NCI-H1092 (cell line): ENCODE measurements at regions not wholly inside any gene's neighbourhood (a gene's known extent, or its start where the extent isn't known, plus 50 kb on each side); places are given as distances from the start of the nearest gene placed in this dataset.

Experiments
- DNase-seq: peaks from one replicate; lab custom pipeline; 2025; lab: John Stamatoyannopoulos, UW

- DNase-seq, result no peak
Measured at GRCh38 chr14:61625165-61625564, 70.1 kb upstream of the HIF1A start.

DNA sequence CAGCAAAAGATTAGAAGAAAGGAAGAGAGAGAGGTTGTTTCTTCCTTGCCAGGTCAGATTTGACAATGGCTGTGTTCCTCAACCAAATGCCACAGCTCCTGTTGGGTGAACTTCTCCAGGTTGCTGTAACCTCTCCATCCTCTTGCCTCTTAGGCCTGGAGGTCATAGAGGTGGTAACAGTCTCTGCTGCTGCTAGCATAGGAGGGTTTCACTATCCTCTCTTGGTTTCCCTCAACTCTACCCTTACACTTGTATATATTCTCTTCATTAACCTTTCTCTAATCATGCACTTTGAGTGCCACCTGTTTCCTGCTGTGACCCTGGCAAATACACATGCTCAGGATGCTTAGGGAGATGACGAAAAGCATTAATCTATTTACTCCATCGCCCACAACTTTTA lies 67.7 kb upstream of the HIF1A start:
- DNase-seq, result no peak

- DNase-seq, result no peak
Measured at GRCh38 chr14:61628016-61628725, 67.1 kb upstream of the HIF1A start.

DNA sequence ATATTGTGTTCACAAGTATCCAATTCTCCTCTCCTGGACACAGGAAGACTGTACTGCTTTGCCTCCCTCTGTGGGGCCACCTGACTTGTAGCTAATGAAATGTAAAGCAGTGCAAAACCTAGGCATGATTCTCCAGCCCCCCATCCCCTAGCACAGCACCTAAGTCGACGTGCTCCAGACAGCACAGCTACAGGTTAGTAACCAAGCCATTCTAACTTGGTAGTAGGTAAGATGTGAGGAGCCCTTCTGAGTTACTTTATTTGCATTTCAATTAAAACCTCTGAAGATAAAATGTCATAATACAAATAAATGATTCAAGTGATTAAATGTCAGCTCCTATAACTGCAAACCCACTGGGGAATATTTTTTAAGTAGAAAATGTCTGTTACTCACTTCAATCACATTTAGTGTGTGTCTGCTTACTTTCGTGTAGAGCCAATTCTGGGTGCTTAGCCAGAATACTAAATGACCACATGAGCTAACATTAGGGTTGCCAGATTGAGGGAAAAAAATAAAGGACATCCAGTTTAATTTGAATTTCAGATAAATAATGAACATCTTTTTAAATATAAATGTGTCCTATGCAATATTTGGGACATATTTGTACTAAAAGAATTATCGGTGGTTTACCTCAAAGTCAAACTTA lies 64.8 kb upstream of the HIF1A start:
- DNase-seq, result no peak

DNA sequence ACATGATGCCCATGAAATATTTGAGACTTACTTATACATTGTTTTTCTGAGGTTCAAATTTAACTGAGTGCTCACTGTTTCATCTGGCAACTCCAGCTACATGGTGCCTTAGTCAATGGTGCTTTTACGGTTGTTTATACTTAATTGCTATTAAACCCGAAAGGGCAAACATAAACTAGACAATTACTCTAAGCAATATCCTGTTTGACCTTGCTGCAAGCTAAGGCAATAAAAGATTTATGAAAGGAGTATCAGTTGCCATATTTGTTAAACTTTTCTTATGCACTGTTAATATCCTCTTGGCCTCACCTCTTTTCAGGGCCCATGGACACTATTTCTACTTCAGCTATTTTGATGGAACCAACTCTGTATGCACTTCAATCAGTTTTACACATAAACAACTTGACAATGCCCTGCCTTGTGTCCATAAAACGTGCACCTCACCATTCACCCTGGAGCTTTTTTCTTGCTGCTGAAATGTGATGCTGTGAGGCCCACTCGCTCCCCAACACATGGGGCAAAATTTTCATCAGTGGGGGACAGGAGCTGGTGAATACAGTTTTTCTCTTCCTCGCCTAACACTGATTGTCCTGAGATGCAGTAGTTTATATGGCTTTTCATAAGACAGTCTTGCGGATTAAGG lies 64.1 kb upstream of the HIF1A start:
- DNase-seq, result no peak

DNA sequence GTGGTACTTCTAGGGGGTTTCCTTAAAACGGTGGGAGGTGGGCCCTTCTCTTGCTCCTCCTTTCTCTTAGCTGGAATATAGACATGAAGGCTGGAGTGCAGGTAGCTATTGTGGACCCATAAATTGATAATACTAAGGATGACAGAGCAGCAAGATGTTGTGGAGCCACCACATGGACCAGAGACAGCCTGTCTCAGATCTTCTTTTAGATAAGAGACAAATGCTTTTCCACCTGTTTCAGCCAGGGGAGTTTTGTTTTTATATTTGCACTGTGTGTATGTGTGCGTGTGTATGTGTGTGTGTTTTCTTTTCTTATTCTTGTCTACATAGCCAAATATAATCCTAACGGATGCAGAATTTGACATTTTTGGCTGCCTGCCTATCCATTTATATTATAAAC lies 62.9 kb upstream of the HIF1A start:
- no peak for DNase-seq

GRCh38 chr14:61632807-61633206 lies 62.5 kb upstream of the HIF1A start:
- no peak for DNase-seq

GRCh38 chr14:61636291-61636690 lies 59.0 kb upstream of the HIF1A start:
- DNase-seq, result no peak

- DNase-seq, result no peak
Measured at GRCh38 chr14:61636779-61637178, 58.5 kb upstream of the HIF1A start.

GRCh38 chr14:61638595-61639387 lies 56.5 kb upstream of the HIF1A start:
- DNase-seq, result no peak

- peak; percentile 32 for DNase-seq
Measured at GRCh38 chr14:61640158-61641136, 54.9 kb upstream of the HIF1A start.

DNA sequence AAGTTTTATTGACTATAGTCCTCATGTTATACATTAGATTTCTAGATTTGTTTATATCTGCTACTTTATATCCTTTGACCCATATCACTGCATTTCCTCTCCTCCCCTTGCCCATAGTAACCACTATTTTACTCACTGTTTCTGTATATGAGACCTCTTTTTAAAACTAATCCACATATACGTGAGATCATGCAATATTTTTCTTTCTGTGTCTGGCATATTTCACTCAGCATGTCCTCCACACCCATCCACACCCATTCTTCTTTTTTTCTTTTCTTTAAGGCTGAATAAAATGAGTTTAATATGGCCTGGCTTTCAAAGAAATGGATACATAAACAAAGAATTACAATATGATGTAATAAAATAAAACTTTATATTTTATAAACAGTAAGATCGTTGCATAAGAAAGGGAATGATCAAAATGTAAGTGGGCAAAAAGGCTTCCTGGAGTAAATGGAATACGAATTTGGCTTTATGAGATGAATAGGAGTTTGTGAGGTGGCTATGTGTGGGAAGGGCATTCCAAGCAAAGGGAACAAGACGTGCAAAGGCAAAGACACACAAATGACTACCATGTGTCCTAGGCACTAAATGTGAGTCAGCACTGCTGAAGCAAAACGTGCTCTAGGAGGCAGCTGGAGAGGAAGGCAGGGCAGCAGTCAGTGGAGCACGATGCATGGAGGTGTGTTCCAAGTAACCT lies 53.2 kb upstream of the HIF1A start:
- DNase-seq, result no peak

DNA sequence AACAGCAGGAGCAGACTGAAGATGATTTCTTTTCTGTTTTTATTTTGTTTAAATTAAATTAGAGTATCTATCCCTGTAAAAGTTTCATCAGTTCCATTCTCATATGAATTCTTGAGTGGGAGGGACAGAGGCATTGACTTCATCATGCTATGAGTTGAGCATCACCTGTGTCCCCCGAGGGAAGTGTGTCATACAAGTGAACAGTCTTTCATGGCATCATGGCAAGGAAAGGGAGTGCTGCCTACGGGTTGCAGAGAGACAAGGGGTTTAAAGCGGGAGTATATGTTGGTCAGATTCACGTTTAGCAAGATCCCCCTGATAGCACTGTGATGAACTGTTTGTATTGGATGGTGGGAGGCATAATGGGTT lies 52.7 kb upstream of the HIF1A start:
- DNase-seq, result no peak

- no peak for DNase-seq
Measured at GRCh38 chr14:61643555-61643954, 51.8 kb upstream of the HIF1A start.

DNA sequence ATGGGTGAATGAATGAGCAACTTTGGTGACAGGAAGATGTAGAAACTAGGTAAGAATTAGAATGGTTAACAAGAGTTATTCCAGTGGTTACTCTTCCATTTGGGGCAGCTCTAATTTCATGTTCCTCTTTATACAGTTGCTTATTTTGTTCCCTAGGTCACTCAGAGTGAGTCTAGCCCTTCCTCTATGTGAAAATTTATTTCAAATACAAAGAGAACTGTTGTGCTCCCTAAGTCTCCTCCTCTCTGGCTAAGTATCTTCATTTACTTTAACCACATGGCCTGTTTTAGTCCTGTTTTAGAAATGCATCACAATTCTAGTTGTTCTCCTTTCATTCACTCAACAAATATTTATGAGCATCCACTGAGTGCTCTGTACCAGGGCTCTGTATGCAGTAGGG lies 51.1 kb upstream of the HIF1A start:
- DNase-seq, result no peak

DNA sequence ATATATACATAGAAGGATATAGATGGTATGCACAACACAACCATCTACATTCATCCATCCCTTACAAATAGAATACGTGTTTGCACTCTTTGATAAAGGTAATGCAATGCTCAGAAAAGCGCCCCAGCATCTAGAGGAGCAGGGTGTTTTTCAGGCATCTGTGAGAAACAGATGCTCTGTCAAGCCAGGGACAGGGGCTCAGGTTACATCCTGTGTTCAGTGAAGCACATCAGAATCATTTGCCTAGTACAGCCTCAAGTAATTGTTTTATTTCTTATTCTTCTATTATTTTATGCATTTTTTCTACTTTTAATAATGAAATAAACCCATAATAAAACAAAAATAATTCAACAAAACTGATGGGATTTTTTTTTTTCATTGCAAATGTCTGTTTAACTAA lies 50.5 kb upstream of the HIF1A start:
- peak; percentile 31 for DNase-seq

DNA sequence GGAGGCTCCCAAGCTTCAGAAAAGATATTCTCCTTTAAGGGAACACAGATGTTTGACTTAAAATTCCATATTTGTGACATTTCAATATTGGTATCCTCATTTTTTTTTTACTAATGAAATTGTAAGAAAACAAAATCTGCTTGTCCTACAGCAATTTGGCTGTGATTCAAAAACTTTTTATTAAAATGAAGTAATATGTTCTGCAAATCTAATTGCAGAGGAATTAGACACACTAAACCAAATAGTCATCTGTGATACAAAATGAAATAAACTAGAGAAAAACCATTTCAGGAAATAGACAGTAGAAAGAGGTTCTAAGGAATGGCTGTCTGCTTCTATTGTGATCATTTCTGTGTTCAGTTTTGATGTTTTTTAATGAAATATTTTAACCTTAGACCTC lies 50.1 kb upstream of the HIF1A start:
- no peak for DNase-seq
